GM06990 (cell line): ENCODE measurements at regions not wholly inside any gene's neighbourhood (a gene's known extent, or its start where the extent isn't known, plus 50 kb on each side); places are given as distances from the start of the nearest gene placed in this dataset.

Experiments
- DNase-seq: peaks from one replicate; pipeline ENCODE4 v3.0.0-alpha.2; 2011; ENCODE audit not compliant: insufficient read length; ENCODE audit errors: extremely low read depth
- H3K27me3 ChIP-seq: replicated peaks from 2 replicates; pipeline ENCODE4 v1.6.0; 2011; ENCODE audit warnings: low read length; ENCODE audit not compliant: control insufficient read depth, insufficient read depth
- H3K36me3 ChIP-seq: 2 replicates; pipeline ENCODE4 v1.5.1; 2011; ENCODE audit warnings: low read length; ENCODE audit not compliant: control insufficient read depth, insufficient read depth
- H3K4me3 ChIP-seq: replicated peaks from 2 replicates; pipeline ENCODE4 v1.5.1; 2011; ENCODE audit warnings: low read depth, mild to moderate bottlenecking, control low read depth, low read length
- CTCF ChIP-seq: IDR thresholded peaks from 2 replicates; pipeline ENCODE4 v1.5.1; 2011; ENCODE audit warnings: low read length, control low read depth, mild to moderate bottlenecking, inconsistent platforms; ENCODE audit not compliant: insufficient read depth, poor library complexity, severe bottlenecking

- no peak for DNase-seq
- TF ChIP-seq CTCF = no peak
- Histone ChIP-seq H3K36me3 (no peaks in the 10 kb centered on the region), H3K4me3 (no peak overlapping the region), H3K27me3 (no peaks in the 10 kb centered on the region)
Observed at GRCh38 chr2:103512442-103512841, 750.6 kb downstream of the TMEM182 start.

- no peak for TF ChIP-seq CTCF
- Histone ChIP-seq H3K4me3 (no peak overlapping the region), H3K27me3 (no peaks in the 10 kb centered on the region), H3K36me3 (no peaks in the 10 kb centered on the region)
- no peak for DNase-seq
Observed at GRCh38 chr2:103520547-103520946, 758.7 kb downstream of the TMEM182 start.

GRCh38 chr2:103525756-103526155 lies 763.9 kb downstream of the TMEM182 start:
- Histone ChIP-seq H3K27me3 (no peaks in the 10 kb centered on the region), H3K4me3 (no peak overlapping the region), H3K36me3 (no peaks in the 10 kb centered on the region)
- TF ChIP-seq CTCF = no peak
- DNase-seq = no peak

- Histone ChIP-seq H3K27me3 (no peaks in the 10 kb centered on the region), H3K4me3 (no peak overlapping the region), H3K36me3 (no peaks in the 10 kb centered on the region)
- TF ChIP-seq CTCF = no peak
- no peak for DNase-seq
Observed at GRCh38 chr2:103526757-103527156, 764.9 kb downstream of the TMEM182 start.

- no peaks in the 10 kb centered on the region for H3K36me3 ChIP-seq
- H3K4me3 ChIP-seq = no peak overlapping the region
- H3K27me3 ChIP-seq = no peaks in the 10 kb centered on the region
- DNase-seq = no peak
- no peak for TF ChIP-seq CTCF
Observed at GRCh38 chr2:103527278-103527677, 765.4 kb downstream of the TMEM182 start.

GRCh38 chr2:103529798-103530502 lies 768.1 kb downstream of the TMEM182 start:
- Histone ChIP-seq H3K36me3 (no peaks in the 10 kb centered on the region), H3K27me3 (no peaks in the 10 kb centered on the region), H3K4me3 (no peak overlapping the region)
- no peak for TF ChIP-seq CTCF
- DNase-seq = no peak
